ENCODE measurements at regions not wholly inside any gene's neighbourhood (a gene's known extent, or its start where the extent isn't known, plus 50 kb on each side); places are given as distances from the start of the nearest gene placed in this dataset.

DNA sequence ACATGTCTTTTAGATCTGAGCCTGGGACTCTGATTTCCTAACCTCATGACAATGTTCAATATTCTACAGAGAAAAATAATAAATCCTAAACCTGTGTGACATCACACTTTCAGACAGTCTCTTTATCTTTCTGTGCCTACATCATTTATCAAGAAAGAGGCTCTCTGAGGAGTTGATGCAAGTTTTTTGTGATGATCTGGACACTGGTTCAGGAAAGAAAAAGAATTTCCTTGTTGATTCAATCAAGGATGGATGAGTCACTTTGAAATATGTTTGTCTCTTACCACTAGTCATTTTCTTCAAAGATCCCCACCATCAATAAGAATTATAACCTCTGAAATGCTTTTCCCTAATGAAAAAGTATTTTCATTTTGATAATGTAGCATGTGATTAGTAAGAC, 404.6 kb downstream of the WDR72 start:
- TF ChIP-seq, protein P1, sequence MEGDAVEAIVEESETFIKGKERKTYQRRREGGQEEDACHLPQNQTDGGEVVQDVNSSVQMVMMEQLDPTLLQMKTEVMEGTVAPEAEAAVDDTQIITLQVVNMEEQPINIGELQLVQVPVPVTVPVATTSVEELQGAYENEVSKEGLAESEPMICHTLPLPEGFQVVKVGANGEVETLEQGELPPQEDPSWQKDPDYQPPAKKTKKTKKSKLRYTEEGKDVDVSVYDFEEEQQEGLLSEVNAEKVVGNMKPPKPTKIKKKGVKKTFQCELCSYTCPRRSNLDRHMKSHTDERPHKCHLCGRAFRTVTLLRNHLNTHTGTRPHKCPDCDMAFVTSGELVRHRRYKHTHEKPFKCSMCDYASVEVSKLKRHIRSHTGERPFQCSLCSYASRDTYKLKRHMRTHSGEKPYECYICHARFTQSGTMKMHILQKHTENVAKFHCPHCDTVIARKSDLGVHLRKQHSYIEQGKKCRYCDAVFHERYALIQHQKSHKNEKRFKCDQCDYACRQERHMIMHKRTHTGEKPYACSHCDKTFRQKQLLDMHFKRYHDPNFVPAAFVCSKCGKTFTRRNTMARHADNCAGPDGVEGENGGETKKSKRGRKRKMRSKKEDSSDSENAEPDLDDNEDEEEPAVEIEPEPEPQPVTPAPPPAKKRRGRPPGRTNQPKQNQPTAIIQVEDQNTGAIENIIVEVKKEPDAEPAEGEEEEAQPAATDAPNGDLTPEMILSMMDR (IDR thresholded peaks at IDR 0.05), result no peak
- TF ChIP-seq POLR2A (IDR thresholded peaks at IDR 0.05), result no peak
